HUDEP-2 (cell line): ENCODE measurements at regions not wholly inside any gene's neighbourhood (a gene's known extent, or its start where the extent isn't known, plus 50 kb on each side); places are given as distances from the start of the nearest gene placed in this dataset.

Experiments
- DNase-seq, 76 experiments: peaks; one replicate each; lab custom pipeline; 2025; ENCODE audit not compliant: unreplicated experiment in 76 of 76; lab: John Stamatoyannopoulos, UW

- DNase-seq, result no peak
Measured at GRCh38 chr21:18931237-18931636, 527.7 kb upstream of the TMPRSS15 start.

GRCh38 chr21:18937337-18937736 is 533.8 kb upstream of the TMPRSS15 start:
- DNase-seq, result no peak

- no peak for DNase-seq
Measured at GRCh38 chr21:18940791-18941190, 537.2 kb upstream of the TMPRSS15 start.

GRCh38 chr21:18950045-18950740 is 546.6 kb upstream of the TMPRSS15 start:
- DNase-seq, result no peak

- peak in 11 of 76 experiments; percentile 1 to 65 (median 48) for DNase-seq
Measured at GRCh38 chr21:18951271-18952038, 547.9 kb upstream of the TMPRSS15 start.

GRCh38 chr21:18954441-18954844 is 550.9 kb upstream of the TMPRSS15 start:
- no peak for DNase-seq

GRCh38 chr21:18959817-18960216 is 556.2 kb upstream of the TMPRSS15 start:
- DNase-seq, result no peak

- no peak for DNase-seq
Measured at GRCh38 chr21:18960306-18960705, 556.7 kb upstream of the TMPRSS15 start.

- no peak for DNase-seq
Measured at GRCh38 chr21:18970416-18970815, 566.8 kb upstream of the TMPRSS15 start.

GRCh38 chr21:18970941-18971340 is 567.4 kb upstream of the TMPRSS15 start:
- DNase-seq, result no peak

- no peak for DNase-seq
Measured at GRCh38 chr21:18985584-18985983, 582.0 kb upstream of the TMPRSS15 start.

GRCh38 chr21:18986197-18986596 is 582.6 kb upstream of the TMPRSS15 start:
- no peak for DNase-seq

GRCh38 chr21:18987520-18988026 is 584.0 kb upstream of the TMPRSS15 start:
- DNase-seq, result no peak

GRCh38 chr21:18989953-18990495 is 586.4 kb upstream of the TMPRSS15 start:
- no peak for DNase-seq

GRCh38 chr21:18991846-18992245 is 588.3 kb upstream of the TMPRSS15 start:
- DNase-seq, result no peak

- no peak for DNase-seq
Measured at GRCh38 chr21:19010251-19010650, 606.7 kb upstream of the TMPRSS15 start.

- DNase-seq, result no peak
Measured at GRCh38 chr21:19010996-19011395, 607.4 kb upstream of the TMPRSS15 start.

GRCh38 chr21:19011451-19011850 is 607.9 kb upstream of the TMPRSS15 start:
- DNase-seq, result no peak

GRCh38 chr21:19013916-19014315 is 610.3 kb upstream of the TMPRSS15 start:
- no peak for DNase-seq

GRCh38 chr21:19018529-19018928 is 614.9 kb upstream of the TMPRSS15 start:
- no peak for DNase-seq

GRCh38 chr21:19022978-19023377 is 619.4 kb upstream of the TMPRSS15 start:
- no peak for DNase-seq

- peak in 3 of 76 experiments; percentile 2 to 17 (median 10) for DNase-seq
Measured at GRCh38 chr21:19026911-19027310, 623.3 kb upstream of the TMPRSS15 start.
